T-helper 2 cell treated with Interferon-gamma antibody and Interleukin-4, amounts not matched to agents 5 μg/mL and 100 μg/mL, for 36 hours (primary cell): ENCODE measurements at regions not wholly inside any gene's neighbourhood (a gene's known extent, or its start where the extent isn't known, plus 50 kb on each side); places are given as distances from the start of the nearest gene placed in this dataset.

Experiments used
- DNase-seq: peaks from one replicate; pipeline ENCODE4 v3.0.0; 2021; ENCODE audit warnings: low spot score
- H3K27ac Mint-ChIP-seq: one replicate; pipeline ENCODE4 v1.8.0; 2021; ENCODE audit warnings: mild to moderate bottlenecking, mixed read lengths
- H3K27me3 Mint-ChIP-seq: one replicate; pipeline ENCODE4 v1.8.0; 2021; ENCODE audit warnings: low read depth, mixed read lengths
- H3K36me3 Mint-ChIP-seq: one replicate; pipeline ENCODE4 v1.8.0; 2021; ENCODE audit warnings: low read depth, mixed read lengths
- H3K4me1 Mint-ChIP-seq: one replicate; pipeline ENCODE4 v1.8.0; 2021; ENCODE audit warnings: low read depth, mixed read lengths
- H3K4me3 Mint-ChIP-seq: one replicate; pipeline ENCODE4 v1.8.0; 2022; ENCODE audit warnings: mild to moderate bottlenecking, moderate library complexity, mixed read lengths
- H3K9me3 Mint-ChIP-seq: one replicate; pipeline ENCODE4 v1.8.0; 2021; ENCODE audit warnings: mixed read lengths

DNA sequence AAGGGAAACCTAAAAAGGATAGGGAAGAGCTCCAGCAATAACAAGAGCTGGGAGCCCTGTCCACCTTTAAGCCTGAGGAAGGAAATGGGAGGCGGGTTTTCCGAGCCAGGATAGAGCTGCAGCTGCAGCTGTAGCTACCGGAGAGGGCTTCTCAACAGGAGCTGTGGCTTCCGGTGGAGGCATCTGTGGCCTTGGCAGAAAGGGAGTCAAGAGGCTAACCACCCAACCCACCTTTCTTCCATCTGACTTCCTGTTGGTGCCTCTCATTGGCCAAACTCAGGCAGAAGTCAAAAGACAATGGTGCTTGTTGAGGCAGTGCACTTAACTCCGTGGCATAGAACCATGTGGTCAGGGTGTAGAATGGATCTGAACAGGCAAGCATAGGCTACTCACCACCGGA is 313.1 kb upstream of the DAB1 start:
- Mint-ChIP-seq H3K9me3 (no peaks in the 10 kb centered on the region), H3K4me3 (no peak overlapping the region), H3K27ac (no peak overlapping the region), H3K36me3 (no peaks in the 10 kb centered on the region), H3K4me1 (no peaks in the 10 kb centered on the region), H3K27me3 (no peaks in the 10 kb centered on the region)
- no peak for DNase-seq

DNA sequence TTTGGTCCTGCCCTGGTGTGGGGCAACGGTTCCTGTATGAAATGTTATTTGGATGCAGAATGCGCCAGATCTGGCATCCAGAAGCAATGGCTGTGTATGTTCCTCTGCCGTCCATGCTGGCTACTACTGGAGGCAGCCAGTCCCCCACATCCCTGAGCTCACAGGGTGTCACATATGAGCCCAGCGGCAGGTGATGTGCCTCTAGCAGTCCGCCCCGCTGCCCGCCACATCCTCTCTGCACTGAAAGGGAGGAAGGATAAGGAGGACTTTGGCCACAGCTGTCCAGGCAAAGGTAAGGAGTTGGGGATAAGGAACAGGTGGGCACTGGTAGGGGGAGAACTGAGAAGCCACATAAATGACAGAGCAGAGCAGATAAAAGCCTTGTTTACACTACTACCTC is 305.3 kb upstream of the DAB1 start:
- no peaks in the 10 kb centered on the region for H3K9me3 Mint-ChIP-seq
- DNase-seq: no peak
- H3K27ac Mint-ChIP-seq: no peak overlapping the region
- peaks cover 2% of the 10 kb centered on the region for H3K27me3 Mint-ChIP-seq
- H3K4me1 Mint-ChIP-seq: no peaks in the 10 kb centered on the region
- no peaks in the 10 kb centered on the region for H3K36me3 Mint-ChIP-seq
- no peak overlapping the region for H3K4me3 Mint-ChIP-seq

- Mint-ChIP-seq H3K4me3 (no peak overlapping the region), H3K27ac (no peak overlapping the region), H3K36me3 (no peaks in the 10 kb centered on the region), H3K9me3 (no peaks in the 10 kb centered on the region), H3K27me3 (peaks cover 2% of the 10 kb centered on the region), H3K4me1 (no peaks in the 10 kb centered on the region)
- DNase-seq: no peak
These were observed 303.3 kb upstream of the DAB1 start for GRCh38 chr1:57727121-57727520.

- no peak overlapping the region for H3K27ac Mint-ChIP-seq
- no peaks in the 10 kb centered on the region for H3K27me3 Mint-ChIP-seq
- no peak overlapping the region for H3K4me3 Mint-ChIP-seq
- no peaks in the 10 kb centered on the region for H3K36me3 Mint-ChIP-seq
- H3K9me3 Mint-ChIP-seq: no peaks in the 10 kb centered on the region
- no peaks in the 10 kb centered on the region for H3K4me1 Mint-ChIP-seq
- DNase-seq: no peak
These were observed 301.5 kb upstream of the DAB1 start for GRCh38 chr1:57725318-57725717.

GRCh38 chr1:57724535-57724934 is 300.7 kb upstream of the DAB1 start:
- no peak for DNase-seq
- H3K9me3 Mint-ChIP-seq: no peaks in the 10 kb centered on the region
- H3K27ac Mint-ChIP-seq: no peak overlapping the region
- no peak overlapping the region for H3K4me3 Mint-ChIP-seq
- H3K27me3 Mint-ChIP-seq: no peaks in the 10 kb centered on the region
- H3K4me1 Mint-ChIP-seq: no peaks in the 10 kb centered on the region
- no peaks in the 10 kb centered on the region for H3K36me3 Mint-ChIP-seq

DNA sequence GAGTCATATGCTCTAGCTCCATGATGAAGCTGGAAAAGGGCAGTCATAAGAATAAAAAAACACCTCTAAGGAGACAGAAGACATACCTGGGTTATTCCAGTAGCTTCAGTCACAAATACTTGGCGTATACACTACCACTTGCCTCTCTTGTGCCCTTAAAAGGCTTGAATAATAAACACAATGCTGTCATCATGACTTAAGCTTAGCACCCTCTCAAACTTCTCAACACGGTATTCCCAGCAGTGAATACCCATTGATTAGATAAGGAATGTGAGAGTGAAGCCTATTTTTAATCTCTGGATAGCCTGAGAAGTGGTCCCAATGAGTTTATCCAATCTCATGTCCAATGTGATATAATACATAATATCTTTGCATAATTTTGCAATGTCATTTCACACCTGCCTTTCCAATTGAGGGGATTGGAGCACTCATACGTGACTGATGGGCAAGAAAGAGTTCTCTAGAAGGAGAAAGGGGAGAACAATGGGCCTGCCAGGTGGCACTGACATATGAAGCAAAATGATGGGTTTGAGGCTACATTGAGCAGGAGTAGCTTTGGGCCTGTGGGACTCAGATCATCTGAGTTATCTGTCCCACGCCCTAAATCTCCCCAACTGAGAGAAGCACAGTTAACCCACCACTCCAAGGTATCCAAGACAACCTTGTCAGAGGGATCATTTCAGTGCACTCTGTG is 298.6 kb upstream of the DAB1 start:
- H3K36me3 Mint-ChIP-seq: no peaks in the 10 kb centered on the region
- H3K27me3 Mint-ChIP-seq: no peaks in the 10 kb centered on the region
- H3K27ac Mint-ChIP-seq: no peak overlapping the region
- H3K4me3 Mint-ChIP-seq: no peak overlapping the region
- DNase-seq: no peak
- no peaks in the 10 kb centered on the region for H3K4me1 Mint-ChIP-seq
- no peaks in the 10 kb centered on the region for H3K9me3 Mint-ChIP-seq

DNA sequence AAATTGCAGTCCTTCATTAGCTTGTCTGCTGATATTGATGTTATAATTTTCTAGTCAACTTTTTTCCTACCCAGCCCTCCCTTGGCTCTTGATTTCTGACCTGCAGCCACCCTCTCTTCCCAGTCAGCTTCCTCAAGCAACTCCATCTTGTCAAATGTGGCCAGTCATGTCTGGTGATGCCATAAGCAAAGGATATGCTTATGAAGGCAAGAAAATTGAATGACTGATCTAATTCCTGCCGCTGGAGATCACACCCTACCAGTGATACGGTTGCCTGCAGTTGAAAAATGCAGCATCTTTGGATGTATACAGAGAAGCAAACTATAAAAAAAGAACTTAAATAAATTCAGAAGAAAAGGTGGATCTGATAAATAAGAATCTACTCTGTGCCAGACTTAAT is 297.1 kb upstream of the DAB1 start:
- no peak overlapping the region for H3K4me3 Mint-ChIP-seq
- no peak overlapping the region for H3K27ac Mint-ChIP-seq
- H3K36me3 Mint-ChIP-seq: no peaks in the 10 kb centered on the region
- no peaks in the 10 kb centered on the region for H3K27me3 Mint-ChIP-seq
- DNase-seq: no peak
- no peaks in the 10 kb centered on the region for H3K4me1 Mint-ChIP-seq
- H3K9me3 Mint-ChIP-seq: no peaks in the 10 kb centered on the region

GRCh38 chr1:57719274-57719673 is 295.4 kb upstream of the DAB1 start:
- Mint-ChIP-seq H3K27ac (no peak overlapping the region), H3K9me3 (no peaks in the 10 kb centered on the region), H3K4me3 (no peak overlapping the region), H3K36me3 (no peaks in the 10 kb centered on the region), H3K27me3 (no peaks in the 10 kb centered on the region), H3K4me1 (no peaks in the 10 kb centered on the region)
- no peak for DNase-seq

DNA sequence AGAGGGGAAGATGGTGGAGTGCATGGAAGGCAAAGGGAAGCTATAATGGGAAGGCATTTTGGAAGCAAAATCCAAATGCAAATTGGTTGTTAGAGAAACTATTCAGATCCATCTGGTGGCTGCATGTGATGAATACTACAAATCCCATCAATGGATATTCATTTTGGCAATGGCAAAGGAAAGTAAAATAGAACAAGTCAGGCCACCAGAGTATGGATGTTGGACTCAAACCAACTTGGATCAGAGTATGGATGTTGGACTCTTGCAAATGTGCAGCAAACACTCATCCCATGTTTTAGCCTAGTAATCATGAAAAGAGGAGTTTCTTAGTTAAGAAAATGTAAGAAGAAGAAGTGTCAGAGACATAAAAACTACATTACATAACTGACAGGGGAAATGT is 289.6 kb upstream of the DAB1 start:
- no peaks in the 10 kb centered on the region for H3K4me1 Mint-ChIP-seq
- no peak for DNase-seq

DNA sequence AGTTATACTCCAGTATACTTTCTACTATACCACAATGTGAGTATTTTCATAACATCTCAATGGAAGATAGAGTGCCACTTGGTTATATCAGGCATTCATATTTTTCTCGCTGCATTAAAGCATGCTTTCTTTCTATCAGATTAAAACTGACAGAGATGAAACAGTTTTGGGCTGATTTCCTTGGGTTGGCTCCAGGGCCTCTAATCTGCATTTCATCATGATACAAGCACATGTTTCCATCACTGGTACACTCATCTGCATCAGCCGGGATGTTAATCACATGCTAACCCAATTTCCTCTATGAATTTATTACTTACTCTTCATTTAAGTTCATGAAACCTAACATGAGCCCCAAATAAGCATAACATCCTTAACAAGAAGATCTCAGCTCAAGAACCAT is 289.0 kb upstream of the DAB1 start:
- Mint-ChIP-seq H3K9me3 (no peaks in the 10 kb centered on the region), H3K27ac (no peak overlapping the region), H3K4me1 (no peaks in the 10 kb centered on the region), H3K4me3 (no peak overlapping the region), H3K36me3 (no peaks in the 10 kb centered on the region), H3K27me3 (no peaks in the 10 kb centered on the region)
- DNase-seq: no peak

More for the DNA sequence above, 289.6 kb upstream of the DAB1 start:
- H3K9me3 Mint-ChIP-seq: no peaks in the 10 kb centered on the region
- H3K4me3 Mint-ChIP-seq: no peak overlapping the region
- H3K27me3 Mint-ChIP-seq: no peaks in the 10 kb centered on the region
- no peaks in the 10 kb centered on the region for H3K36me3 Mint-ChIP-seq
- H3K27ac Mint-ChIP-seq: no peak overlapping the region

GRCh38 chr1:57711326-57711725 is 287.5 kb upstream of the DAB1 start:
- no peaks in the 10 kb centered on the region for H3K36me3 Mint-ChIP-seq
- H3K27me3 Mint-ChIP-seq: no peaks in the 10 kb centered on the region
- H3K9me3 Mint-ChIP-seq: no peaks in the 10 kb centered on the region
- no peak for DNase-seq
- no peaks in the 10 kb centered on the region for H3K4me1 Mint-ChIP-seq
- no peak overlapping the region for H3K4me3 Mint-ChIP-seq
- H3K27ac Mint-ChIP-seq: no peak overlapping the region

GRCh38 chr1:57707631-57708030 is 283.8 kb upstream of the DAB1 start:
- DNase-seq: no peak
- Mint-ChIP-seq H3K9me3 (no peaks in the 10 kb centered on the region), H3K36me3 (no peaks in the 10 kb centered on the region), H3K27me3 (no peaks in the 10 kb centered on the region), H3K27ac (no peak overlapping the region), H3K4me1 (no peaks in the 10 kb centered on the region), H3K4me3 (no peak overlapping the region)

DNA sequence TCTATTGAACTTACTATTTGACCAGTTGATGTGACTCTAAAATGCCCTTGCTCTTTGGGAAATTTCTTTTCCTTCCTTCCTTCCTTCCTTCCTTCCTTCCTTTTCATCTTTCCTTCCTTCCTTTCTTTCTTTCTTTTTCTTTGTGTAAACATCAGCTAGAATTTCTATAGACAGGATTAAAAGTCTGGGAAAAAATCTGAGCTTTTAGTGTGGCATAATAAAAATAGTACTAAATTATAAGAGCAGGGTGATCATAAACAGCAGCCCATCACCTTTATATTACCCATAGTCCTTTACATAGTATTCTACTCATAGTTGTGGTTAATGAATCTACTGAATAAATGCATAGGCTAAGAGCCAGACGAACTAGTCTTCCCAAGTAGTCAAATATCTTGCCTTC is 281.0 kb upstream of the DAB1 start:
- Mint-ChIP-seq H3K36me3 (no peaks in the 10 kb centered on the region), H3K4me1 (no peaks in the 10 kb centered on the region), H3K27ac (no peak overlapping the region), H3K4me3 (no peak overlapping the region), H3K9me3 (peaks cover 5% of the 10 kb centered on the region), H3K27me3 (no peaks in the 10 kb centered on the region)
- no peak for DNase-seq

GRCh38 chr1:57704231-57704630 is 280.4 kb upstream of the DAB1 start:
- Mint-ChIP-seq H3K27me3 (no peaks in the 10 kb centered on the region), H3K4me3 (no peak overlapping the region), H3K36me3 (no peaks in the 10 kb centered on the region), H3K9me3 (peaks cover 5% of the 10 kb centered on the region), H3K4me1 (no peaks in the 10 kb centered on the region), H3K27ac (no peak overlapping the region)
- DNase-seq: no peak

DNA sequence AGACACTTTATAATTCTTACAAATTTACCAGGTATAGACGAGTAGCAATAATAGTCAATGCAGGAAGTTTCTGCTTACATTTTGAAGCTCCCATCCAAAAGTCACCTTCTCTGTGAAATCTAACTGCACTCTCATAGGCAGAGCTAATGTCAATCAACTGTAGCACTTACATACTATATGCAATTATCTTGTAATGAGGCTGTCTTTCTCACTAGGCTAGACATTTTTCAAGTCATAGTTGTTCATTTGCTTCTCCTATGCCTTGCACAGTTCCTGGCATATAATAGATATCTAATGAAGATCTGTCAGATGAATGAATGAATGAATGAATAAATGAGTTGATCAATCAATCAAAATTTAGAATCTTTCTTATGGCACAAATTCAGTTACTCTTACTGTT is 273.0 kb upstream of the DAB1 start:
- Mint-ChIP-seq H3K9me3 (peaks cover 20% of the 10 kb centered on the region), H3K27me3 (no peaks in the 10 kb centered on the region), H3K4me1 (no peaks in the 10 kb centered on the region), H3K36me3 (no peaks in the 10 kb centered on the region), H3K4me3 (no peak overlapping the region), H3K27ac (no peak overlapping the region)
- DNase-seq: no peak
